Bronchial epithelial cell (primary cell): ENCODE measurements at regions not wholly inside any gene's neighbourhood (a gene's known extent, or its start where the extent isn't known, plus 50 kb on each side); places are given as distances from the start of the nearest gene placed in this dataset.

ENCODE experiments used
- DNase-seq: peaks from one replicate; pipeline ENCODE4 v3.0.0-alpha.2; 2010; ENCODE audit warnings: low read depth
- FAIRE-seq: peaks from 2 replicates; lab custom pipeline; 2011; peaks lifted over from hg19 to GRCh38; lab: Jason Lieb, UNC
- H3K27me3 ChIP-seq: 2 replicates; pipeline ENCODE4 v1.5.1; 2011; ENCODE audit warnings: low read length; ENCODE audit not compliant: control insufficient read depth, insufficient read depth
- H3K36me3 ChIP-seq: 2 replicates; pipeline ENCODE4 v1.5.1; 2011; ENCODE audit warnings: low read length; ENCODE audit not compliant: control insufficient read depth, insufficient read depth
- H3K4me3 ChIP-seq: 2 replicates; pipeline ENCODE4 v1.5.1; 2011; ENCODE audit warnings: mild to moderate bottlenecking, low read depth, low read length, control low read depth
- TF ChIP-seq, protein P1 (sequence below): IDR thresholded peaks from 2 replicates; pipeline ENCODE4 v1.5.1; 2011; ENCODE audit warnings: mild to moderate bottlenecking, moderate library complexity, low read length, control low read depth, inconsistent platforms; ENCODE audit not compliant: insufficient read depth, severe bottlenecking

- FAIRE-seq: no peak
- TF ChIP-seq, protein P1, sequence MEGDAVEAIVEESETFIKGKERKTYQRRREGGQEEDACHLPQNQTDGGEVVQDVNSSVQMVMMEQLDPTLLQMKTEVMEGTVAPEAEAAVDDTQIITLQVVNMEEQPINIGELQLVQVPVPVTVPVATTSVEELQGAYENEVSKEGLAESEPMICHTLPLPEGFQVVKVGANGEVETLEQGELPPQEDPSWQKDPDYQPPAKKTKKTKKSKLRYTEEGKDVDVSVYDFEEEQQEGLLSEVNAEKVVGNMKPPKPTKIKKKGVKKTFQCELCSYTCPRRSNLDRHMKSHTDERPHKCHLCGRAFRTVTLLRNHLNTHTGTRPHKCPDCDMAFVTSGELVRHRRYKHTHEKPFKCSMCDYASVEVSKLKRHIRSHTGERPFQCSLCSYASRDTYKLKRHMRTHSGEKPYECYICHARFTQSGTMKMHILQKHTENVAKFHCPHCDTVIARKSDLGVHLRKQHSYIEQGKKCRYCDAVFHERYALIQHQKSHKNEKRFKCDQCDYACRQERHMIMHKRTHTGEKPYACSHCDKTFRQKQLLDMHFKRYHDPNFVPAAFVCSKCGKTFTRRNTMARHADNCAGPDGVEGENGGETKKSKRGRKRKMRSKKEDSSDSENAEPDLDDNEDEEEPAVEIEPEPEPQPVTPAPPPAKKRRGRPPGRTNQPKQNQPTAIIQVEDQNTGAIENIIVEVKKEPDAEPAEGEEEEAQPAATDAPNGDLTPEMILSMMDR: no peak
- DNase-seq: no peak
- H3K27me3 ChIP-seq: no peaks in the 10 kb centered on the region
- H3K36me3 ChIP-seq: no peaks in the 10 kb centered on the region
- H3K4me3 ChIP-seq: no peak overlapping the region
These were observed 128.5 kb downstream of the MIAT start for GRCh38 chr22:26785932-26786331.

- no peaks in the 10 kb centered on the region for H3K36me3 ChIP-seq
- FAIRE-seq: no peak
- no peaks in the 10 kb centered on the region for H3K27me3 ChIP-seq
- TF ChIP-seq, protein P1: no peak
- no peak for DNase-seq
- H3K4me3 ChIP-seq: no peak overlapping the region
These were observed 129.0 kb downstream of the MIAT start for GRCh38 chr22:26786398-26786797.

GRCh38 chr22:26789951-26790350 is 132.6 kb downstream of the MIAT start:
- Histone ChIP-seq H3K36me3 (no peaks in the 10 kb centered on the region), H3K27me3 (no peaks in the 10 kb centered on the region), H3K4me3 (no peak overlapping the region)
- FAIRE-seq (no peak), DNase-seq (no peak)
- TF ChIP-seq, protein P1: no peak

DNA sequence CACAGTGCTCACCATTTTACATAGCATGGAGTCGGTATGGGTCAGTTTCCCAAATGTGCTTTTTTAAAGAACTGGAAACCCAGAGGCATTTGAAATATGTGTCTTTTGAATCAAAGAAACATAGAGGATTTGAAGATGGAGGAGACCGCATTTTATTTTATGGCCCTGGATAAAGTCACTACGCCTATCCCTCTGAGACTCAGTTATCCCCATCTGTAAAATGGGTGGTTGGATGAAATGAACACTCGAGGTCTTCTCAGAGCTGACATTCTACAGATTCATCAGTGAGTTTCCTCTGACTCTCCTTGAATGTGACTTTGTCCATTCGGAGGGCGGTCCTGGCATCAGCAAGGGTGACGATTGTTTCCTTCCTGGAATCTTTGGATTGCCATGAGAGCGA is 135.1 kb downstream of the MIAT start:
- FAIRE-seq (no peak), DNase-seq (no peak)
- TF ChIP-seq, protein P1: no peak
- Histone ChIP-seq H3K36me3 (no peaks in the 10 kb centered on the region), H3K27me3 (no peaks in the 10 kb centered on the region), H3K4me3 (no peak overlapping the region)

DNA sequence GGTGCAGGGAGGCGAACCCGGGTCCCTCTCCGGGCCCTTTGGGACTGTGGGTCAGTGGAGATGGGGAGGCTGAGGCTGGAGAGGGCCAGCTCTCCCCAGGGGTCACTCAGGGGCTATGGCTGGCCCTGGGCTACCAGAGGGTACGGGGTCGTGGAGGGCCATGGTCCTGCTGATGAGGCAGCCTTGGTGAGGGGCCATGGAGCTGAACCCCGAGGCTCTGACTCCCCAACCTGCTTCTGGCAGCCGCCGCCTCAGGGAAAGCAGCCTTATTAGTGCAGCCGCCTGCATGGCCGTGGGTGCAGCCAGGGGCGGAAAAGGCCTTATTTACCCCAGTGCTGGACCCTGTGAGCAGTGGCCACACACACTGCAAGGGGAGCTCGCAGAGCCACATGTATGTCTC is 139.4 kb downstream of the MIAT start:
- no peak overlapping the region for H3K4me3 ChIP-seq
- DNase-seq: no peak
- FAIRE-seq: no peak
- H3K36me3 ChIP-seq: no peaks in the 10 kb centered on the region
- H3K27me3 ChIP-seq: no peaks in the 10 kb centered on the region
- TF ChIP-seq, protein P1: no peak

GRCh38 chr22:26797910-26798309 is 140.5 kb downstream of the MIAT start:
- FAIRE-seq: no peak
- no peaks in the 10 kb centered on the region for H3K27me3 ChIP-seq
- TF ChIP-seq, protein P1: no peak
- DNase-seq: no peak
- H3K4me3 ChIP-seq: no peak overlapping the region
- H3K36me3 ChIP-seq: no peaks in the 10 kb centered on the region
